Stomach (tissue), 8 donors: ENCODE measurements at regions not wholly inside any gene's neighbourhood (a gene's known extent, or its start where the extent isn't known, plus 50 kb on each side); places are given as distances from the start of the nearest gene placed in this dataset.

ENCODE experiments used
- DNase-seq, 2 donors: peaks; one replicate each; pipeline versions ENCODE4 v3.0.0 to v3.0.0-alpha.2; 2013 to 2019
- H3K27ac ChIP-seq, 5 donors: fragments of 200-600 bp in 4 of 5; sonication (generic) in 4 of 5; one replicate each; pipeline ENCODE4 v1.5.1; 2013 to 2019; ENCODE audit warnings: mild to moderate bottlenecking in 1 of 5, moderate library complexity in 1 of 5
- H3K27me3 ChIP-seq, 3 donors: fragments of 200-600 bp; sonication (generic); one replicate each; pipeline ENCODE4 v1.5.1; 2017 to 2019; ENCODE audit warnings: mixed run types in 1 of 3
- H3K36me3 ChIP-seq, 4 donors: fragments of 200-600 bp; sonication (generic); 1 replicate in 3 of 4; 2 replicates in 1 of 4; pipeline ENCODE4 v1.5.1; 2016 to 2019
- H3K4me1 ChIP-seq, 4 donors: fragments of 200-600 bp; sonication (generic); one replicate each; pipeline ENCODE4 v1.5.1; 2016 to 2019
- H3K4me3 ChIP-seq, 4 donors: fragments of 200-600 bp; sonication (generic) in 3 of 4; one replicate each; pipeline ENCODE4 v1.5.1; 2016 to 2019; ENCODE audit warnings: mild to moderate bottlenecking in 1 of 4
- H3K9me3 ChIP-seq, 4 donors: fragments of 200-600 bp; sonication (generic); one replicate each; pipeline ENCODE4 v1.5.1; 2016 to 2019
- EP300 ChIP-seq: sonication (generic); formaldehyde crosslinking; IDR thresholded peaks from one replicate; pipeline ENCODE4 v1.6.1; 2017; ENCODE audit warnings: antibody characterized with exemption
- POLR2A ChIP-seq, 4 donors: fragments of 450-650 bp; IDR thresholded peaks; one replicate each; pipeline ENCODE4 v1.6.1; 2016; ENCODE audit warnings: antibody characterized with exemption in 4 of 4, control low read depth in 2 of 4, mild to moderate bottlenecking in 1 of 4, moderate library complexity in 1 of 4
- POLR2AphosphoS5 ChIP-seq, 3 donors: sonication (generic); formaldehyde crosslinking; IDR thresholded peaks; one replicate each; pipeline ENCODE4 v1.6.1; 2016; ENCODE audit warnings: antibody characterized with exemption in 3 of 3
- WGBS, 5 donors: extraction: QIAGEN DNeasy Blood & Tissue Kit in 3 of 5; methylation state at CpG; one replicate each; pipeline versions ENCODE4 v1.1.5 to v1.1.7; 2013 to 2018; 5-methylcytosine and 5-hydroxymethylcytosine counted together
- intact Hi-C: fragments of 100-400 bp; cut with DNase I; formaldehyde crosslinking; loops from one replicate; pipeline ENCODE4 v1.15.1; 2023; ENCODE audit warnings: low total_unique reads
- TF ChIP-seq, protein P1 (sequence below), 7 experiments: fragments of 450-650 bp in 4 of 7; fragments of 200-600 bp in 3 of 7; sonication (generic) in 3 of 7; IDR thresholded peaks; one replicate each; pipeline ENCODE4 v1.5.1; 2016 to 2019; ENCODE audit warnings: antibody characterized with exemption in 7 of 7, control low read depth in 2 of 7, mild to moderate bottlenecking in 1 of 7
- donor health status: healthy with polysubstance abuse.
- donor health status: Bipolar disorder and iron deficiency.
- donor health status: healthy.

DNA sequence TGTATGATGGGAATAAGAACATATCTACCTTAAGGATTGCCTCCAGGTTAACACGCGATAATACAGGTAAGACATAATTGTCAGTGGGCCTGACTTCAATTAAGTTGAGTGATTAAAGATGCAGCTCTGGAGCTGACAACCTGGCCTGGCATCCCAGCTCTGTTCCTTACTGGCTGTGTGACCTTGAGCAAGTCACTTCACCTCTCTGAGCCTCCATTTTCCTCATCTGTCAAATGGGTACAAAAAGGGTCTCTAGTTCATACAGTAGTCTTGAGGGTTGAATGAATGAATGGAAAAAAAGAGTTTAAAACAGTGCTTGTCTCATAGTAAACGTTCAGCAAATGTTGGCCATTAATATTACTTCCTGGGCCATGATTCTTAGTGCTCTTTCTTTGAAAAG is 213.9 kb downstream of the PHETA1 start:
- H3K4me3 ChIP-seq = no peak overlapping the region
- H3K36me3 ChIP-seq = no peaks in the 10 kb centered on the region
- no peak for DNase-seq
- no peak for TF ChIP-seq POLR2AphosphoS5 (IDR thresholded peaks at IDR 0.05)
- no peak for TF ChIP-seq POLR2A (IDR thresholded peaks at IDR 0.05)
- 80 to 87% (median 85%) methylated on average over 3 of the region's 3 CpGs for WGBS, 5 donors
- no peak overlapping the region for H3K27ac ChIP-seq
- peaks cover 0 to 39% (median 4%) of the 10 kb centered on the region in 3 donors for H3K27me3 ChIP-seq
- peaks cover 0 to 12% (median 6%) of the 10 kb centered on the region in 4 donors for H3K4me1 ChIP-seq
- intact Hi-C loops = no loop called here
- H3K9me3 ChIP-seq = no peaks in the 10 kb centered on the region

DNA sequence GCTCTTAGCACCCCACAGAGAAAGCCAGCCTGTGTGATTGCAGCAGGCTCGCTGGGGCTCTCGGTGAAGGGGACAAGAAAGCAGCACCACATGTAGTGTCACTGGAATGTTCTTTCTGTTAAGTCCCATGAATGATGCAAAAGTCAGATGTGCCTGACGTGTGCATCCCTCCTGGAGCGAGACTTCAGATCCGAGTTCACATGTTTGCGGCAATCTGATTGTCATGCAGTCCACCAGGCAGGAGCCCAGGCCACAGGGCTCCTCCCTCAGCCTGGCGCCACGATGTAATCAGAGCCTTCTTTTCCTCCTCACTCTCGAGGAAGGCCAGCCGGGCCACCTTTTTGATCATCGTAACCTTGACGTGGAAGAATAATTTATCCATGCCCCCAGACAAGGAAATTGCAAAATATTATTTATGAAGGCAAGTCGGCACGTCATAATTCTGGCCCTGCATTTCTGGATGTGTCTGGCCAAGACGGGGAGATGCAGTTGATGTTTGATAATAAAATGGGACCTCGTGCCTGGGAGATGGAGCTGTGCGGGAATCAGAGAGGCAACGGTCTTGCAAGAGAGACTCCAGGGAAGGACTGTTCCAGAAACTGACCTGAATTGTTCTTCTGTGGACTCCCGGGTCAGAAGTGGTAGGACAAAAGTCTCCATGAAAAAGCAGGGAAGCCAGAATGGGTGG is 214.6 kb downstream of the PHETA1 start:
- no peaks in the 10 kb centered on the region for H3K36me3 ChIP-seq
- no peaks in the 10 kb centered on the region for H3K9me3 ChIP-seq
- peaks cover 0 to 12% (median 6%) of the 10 kb centered on the region in 4 donors for H3K4me1 ChIP-seq
- no peak overlapping the region for H3K27ac ChIP-seq
- H3K27me3 ChIP-seq = peaks cover 0 to 36% (median 4%) of the 10 kb centered on the region in 3 donors
- no peak for DNase-seq
- H3K4me3 ChIP-seq = no peak overlapping the region
- whole genome bisulfite sequencing, 5 donors = 52 to 67% (median 55%) methylated on average over 19 of the region's 19 CpGs
- TF ChIP-seq POLR2AphosphoS5 (IDR thresholded peaks at IDR 0.05) (no peak), POLR2A (IDR thresholded peaks at IDR 0.05) (no peak), EP300 (no peak)
- TF ChIP-seq, protein P1, sequence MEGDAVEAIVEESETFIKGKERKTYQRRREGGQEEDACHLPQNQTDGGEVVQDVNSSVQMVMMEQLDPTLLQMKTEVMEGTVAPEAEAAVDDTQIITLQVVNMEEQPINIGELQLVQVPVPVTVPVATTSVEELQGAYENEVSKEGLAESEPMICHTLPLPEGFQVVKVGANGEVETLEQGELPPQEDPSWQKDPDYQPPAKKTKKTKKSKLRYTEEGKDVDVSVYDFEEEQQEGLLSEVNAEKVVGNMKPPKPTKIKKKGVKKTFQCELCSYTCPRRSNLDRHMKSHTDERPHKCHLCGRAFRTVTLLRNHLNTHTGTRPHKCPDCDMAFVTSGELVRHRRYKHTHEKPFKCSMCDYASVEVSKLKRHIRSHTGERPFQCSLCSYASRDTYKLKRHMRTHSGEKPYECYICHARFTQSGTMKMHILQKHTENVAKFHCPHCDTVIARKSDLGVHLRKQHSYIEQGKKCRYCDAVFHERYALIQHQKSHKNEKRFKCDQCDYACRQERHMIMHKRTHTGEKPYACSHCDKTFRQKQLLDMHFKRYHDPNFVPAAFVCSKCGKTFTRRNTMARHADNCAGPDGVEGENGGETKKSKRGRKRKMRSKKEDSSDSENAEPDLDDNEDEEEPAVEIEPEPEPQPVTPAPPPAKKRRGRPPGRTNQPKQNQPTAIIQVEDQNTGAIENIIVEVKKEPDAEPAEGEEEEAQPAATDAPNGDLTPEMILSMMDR (IDR thresholded peaks at IDR 0.05) = no peak
- intact Hi-C loops = no loop called here

DNA sequence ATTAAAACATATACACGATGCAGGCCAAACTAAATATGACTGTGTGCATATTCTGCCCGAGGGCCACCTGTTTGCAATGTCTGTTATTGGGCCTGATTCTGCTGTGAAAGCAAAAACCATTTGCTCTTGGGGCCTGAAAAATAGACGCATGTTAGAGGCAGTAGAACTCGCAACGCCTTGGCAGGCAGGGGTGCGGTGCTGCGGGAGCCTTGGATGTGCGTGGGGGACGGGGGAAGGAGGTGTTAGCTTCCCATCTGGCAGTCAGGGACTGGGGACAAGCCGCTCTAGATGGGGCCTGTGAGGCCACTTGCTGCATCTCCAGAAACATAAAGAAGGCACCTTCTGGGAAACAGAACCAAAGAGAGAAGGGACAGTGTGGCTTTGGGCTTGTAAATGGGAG is 216.3 kb downstream of the PHETA1 start:
- TF ChIP-seq POLR2A (IDR thresholded peaks at IDR 0.05) (no peak), POLR2AphosphoS5 (IDR thresholded peaks at IDR 0.05) (no peak), EP300 (no peak)
- TF ChIP-seq, protein P1 (IDR thresholded peaks at IDR 0.05) = no peak
- Histone ChIP-seq H3K36me3 (no peaks in the 10 kb centered on the region), H3K27me3 (peaks cover 0 to 38% (median 4%) of the 10 kb centered on the region in 3 donors), H3K27ac (no peak overlapping the region), H3K9me3 (peaks cover 0 to 4% (median 0%) of the 10 kb centered on the region in 4 donors), H3K4me3 (no peak overlapping the region), H3K4me1 (peaks cover 0 to 12% (median 6%) of the 10 kb centered on the region in 4 donors)
- intact Hi-C loops = no loop called here
- WGBS, 5 donors = 86 to 93% (median 89%) methylated on average over 10 of the region's 10 CpGs
- no peak for DNase-seq

DNA sequence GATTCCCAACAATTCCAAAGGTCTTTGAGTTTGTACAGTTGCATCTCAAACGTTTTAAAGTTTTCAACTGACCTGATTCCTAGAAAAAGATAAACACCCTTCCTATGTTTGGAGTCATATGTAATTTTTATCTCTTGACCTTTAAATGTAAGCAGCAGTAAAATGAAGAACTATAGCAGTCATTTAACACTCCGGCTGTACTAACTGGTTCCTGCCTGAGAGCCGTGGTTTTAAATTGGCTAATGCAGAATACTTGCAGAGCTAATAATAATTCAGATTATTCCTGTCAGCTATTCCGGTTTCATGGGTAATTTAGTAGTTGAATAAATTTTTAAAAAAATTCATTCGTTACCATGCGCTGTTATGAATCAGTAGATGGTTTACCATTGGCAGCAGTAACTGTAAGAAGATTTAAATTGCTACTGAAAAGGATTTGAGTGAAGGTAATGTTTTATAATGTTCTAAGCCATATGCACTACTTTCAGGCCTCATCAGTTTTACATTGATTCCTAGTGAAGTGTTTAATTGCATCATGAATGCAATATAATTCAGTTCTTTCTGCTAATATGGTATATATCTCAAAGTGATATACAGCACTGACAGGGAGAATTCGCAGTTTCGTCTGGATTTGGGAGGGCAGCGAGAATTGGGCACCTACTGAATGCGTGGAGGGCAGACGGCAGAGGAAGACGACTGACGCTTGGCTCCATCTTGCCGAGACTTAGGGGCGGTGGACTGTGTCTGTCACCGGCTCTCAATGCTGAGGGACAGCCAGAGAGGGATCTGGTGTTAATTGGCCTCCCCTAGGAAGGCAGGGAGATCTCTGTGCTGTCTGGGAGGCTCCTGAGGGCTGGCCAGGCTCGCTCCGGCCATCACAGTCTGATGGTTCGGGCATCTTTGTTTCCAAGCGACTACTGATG is 217.7 kb downstream of the PHETA1 start:
- intact Hi-C loops = no loop called here
- Histone ChIP-seq H3K4me3 (no peak overlapping the region), H3K9me3 (peaks cover 0 to 4% (median 0%) of the 10 kb centered on the region in 4 donors), H3K36me3 (no peaks in the 10 kb centered on the region), H3K4me1 (peaks cover 0 to 12% (median 6%) of the 10 kb centered on the region in 4 donors), H3K27me3 (peaks cover 0 to 29% (median 3%) of the 10 kb centered on the region in 3 donors), H3K27ac (no peak overlapping the region)
- DNase-seq = no peak
- 75 to 77% (median 75%) methylated on average over 20 of the region's 20 CpGs for WGBS, 5 donors
- no peak for TF ChIP-seq POLR2A (IDR thresholded peaks at IDR 0.05)
- TF ChIP-seq, protein P1 (IDR thresholded peaks at IDR 0.05) = no peak
- no peak for TF ChIP-seq POLR2AphosphoS5 (IDR thresholded peaks at IDR 0.05)
- TF ChIP-seq EP300 = no peak
